ENCODE measurements at regions not wholly inside any gene's neighbourhood (a gene's known extent, or its start where the extent isn't known, plus 50 kb on each side); places are given as distances from the start of the nearest gene placed in this dataset.

DNA sequence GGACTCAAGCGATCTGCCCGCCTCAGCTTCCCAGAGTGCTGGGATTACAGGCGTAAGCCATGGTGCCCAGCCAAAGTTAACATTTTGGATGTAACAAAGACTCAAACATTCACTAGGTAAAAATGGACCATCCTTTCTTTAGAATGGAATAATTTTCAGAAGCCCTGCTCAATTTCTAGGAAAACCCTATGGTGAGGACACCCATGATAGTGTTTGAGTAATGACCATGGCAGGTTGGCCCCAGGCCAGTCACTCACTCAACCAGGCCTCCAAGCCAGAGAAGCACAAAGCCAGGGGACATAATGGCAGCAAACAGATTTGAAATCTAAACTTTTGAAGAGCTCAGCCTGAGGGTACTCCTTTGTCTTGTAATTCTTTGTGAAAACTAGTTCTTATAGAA lies 59.9 kb upstream of the GPR6 start:
- Mint-ChIP-seq H3K27ac (no peak overlapping the region), H3K9me3 (no peaks in the 10 kb centered on the region), H3K4me3 (no peak overlapping the region), H3K4me1 (ENCODE audit: low read depth) (no peaks in the 10 kb centered on the region), H3K36me3 (ENCODE audit: low read depth) (no peaks in the 10 kb centered on the region), H3K27me3 (peaks cover 4% of the 10 kb centered on the region)
- CTCF ChIA-PET: no interaction called here
- intact Hi-C loops (cut with DNase I, micrococcal nuclease): no loop called here
- DNase-seq (no peak), ATAC-seq (ENCODE audit: poor library complexity) (no peak)
- no peak overlapping the region for H3K4me3 ChIP-seq (ENCODE audit: low read length)
- no peaks in the 10 kb centered on the region for H3K9me3 ChIP-seq (ENCODE audit: control insufficient read depth in 1 of 2, insufficient read depth in 1 of 2, low read length in 2 of 2)
- POLR2A ChIA-PET: no interaction called here
- TF ChIP-seq, protein P1, sequence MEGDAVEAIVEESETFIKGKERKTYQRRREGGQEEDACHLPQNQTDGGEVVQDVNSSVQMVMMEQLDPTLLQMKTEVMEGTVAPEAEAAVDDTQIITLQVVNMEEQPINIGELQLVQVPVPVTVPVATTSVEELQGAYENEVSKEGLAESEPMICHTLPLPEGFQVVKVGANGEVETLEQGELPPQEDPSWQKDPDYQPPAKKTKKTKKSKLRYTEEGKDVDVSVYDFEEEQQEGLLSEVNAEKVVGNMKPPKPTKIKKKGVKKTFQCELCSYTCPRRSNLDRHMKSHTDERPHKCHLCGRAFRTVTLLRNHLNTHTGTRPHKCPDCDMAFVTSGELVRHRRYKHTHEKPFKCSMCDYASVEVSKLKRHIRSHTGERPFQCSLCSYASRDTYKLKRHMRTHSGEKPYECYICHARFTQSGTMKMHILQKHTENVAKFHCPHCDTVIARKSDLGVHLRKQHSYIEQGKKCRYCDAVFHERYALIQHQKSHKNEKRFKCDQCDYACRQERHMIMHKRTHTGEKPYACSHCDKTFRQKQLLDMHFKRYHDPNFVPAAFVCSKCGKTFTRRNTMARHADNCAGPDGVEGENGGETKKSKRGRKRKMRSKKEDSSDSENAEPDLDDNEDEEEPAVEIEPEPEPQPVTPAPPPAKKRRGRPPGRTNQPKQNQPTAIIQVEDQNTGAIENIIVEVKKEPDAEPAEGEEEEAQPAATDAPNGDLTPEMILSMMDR (IDR thresholded peaks at IDR 0.05): no peak
- H3K4me1 ChIP-seq (ENCODE audit: insufficient read depth, low read length): no peaks in the 10 kb centered on the region
- no peak overlapping the region for H3K27ac ChIP-seq (ENCODE audit: low read depth in 1 of 2, low read length in 2 of 2)
- H3K36me3 ChIP-seq (ENCODE audit: insufficient read depth, low read length): no peaks in the 10 kb centered on the region
- H3K27me3 ChIP-seq (ENCODE audit: control insufficient read depth in 1 of 2, insufficient read depth in 2 of 2, low read length in 2 of 2): peaks cover 0 to 8% of the 10 kb centered on the region in 2 experiments

DNA sequence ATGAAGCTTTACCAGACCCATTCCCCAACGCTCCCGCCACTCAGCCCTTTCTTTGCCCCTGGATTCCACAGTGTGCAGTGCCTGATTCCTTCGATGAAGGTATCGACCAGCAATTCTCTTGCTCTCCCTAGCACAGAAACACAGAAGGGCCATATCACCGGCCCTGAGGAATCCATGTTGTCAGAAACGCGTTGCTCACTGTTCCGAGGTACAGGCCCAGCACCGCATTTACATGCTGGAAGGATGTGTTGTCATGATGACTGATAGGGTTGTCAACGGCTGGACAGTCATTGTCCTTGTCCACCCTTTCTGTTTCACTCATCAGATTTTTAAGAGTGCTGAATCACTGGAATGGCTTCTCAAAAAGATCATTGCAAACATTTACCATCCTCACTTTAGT lies 57.2 kb upstream of the GPR6 start:
- no peaks in the 10 kb centered on the region for H3K4me1 Mint-ChIP-seq (ENCODE audit: low read depth)
- no peaks in the 10 kb centered on the region for H3K36me3 Mint-ChIP-seq (ENCODE audit: low read depth)
- no peaks in the 10 kb centered on the region for H3K9me3 Mint-ChIP-seq
- H3K4me1 ChIP-seq (ENCODE audit: insufficient read depth, low read length): no peaks in the 10 kb centered on the region
- H3K36me3 ChIP-seq (ENCODE audit: insufficient read depth, low read length): no peaks in the 10 kb centered on the region
- CTCF ChIA-PET: no interaction called here
- no peak overlapping the region for H3K27ac ChIP-seq (ENCODE audit: low read depth in 1 of 2, low read length in 2 of 2)
- no peak overlapping the region for H3K27ac Mint-ChIP-seq
- H3K27me3 Mint-ChIP-seq: peaks cover 15% of the 10 kb centered on the region
- no peak overlapping the region for H3K4me3 Mint-ChIP-seq
- H3K27me3 ChIP-seq (ENCODE audit: control insufficient read depth in 1 of 2, insufficient read depth in 2 of 2, low read length in 2 of 2): peaks cover 0 to 8% of the 10 kb centered on the region in 2 experiments
- POLR2A ChIA-PET: no interaction called here
- TF ChIP-seq, protein P1 (IDR thresholded peaks at IDR 0.05): no peak
- no peaks in the 10 kb centered on the region for H3K9me3 ChIP-seq (ENCODE audit: control insufficient read depth in 1 of 2, insufficient read depth in 1 of 2, low read length in 2 of 2)
- no peak for ATAC-seq (ENCODE audit: poor library complexity)
- H3K4me3 ChIP-seq (ENCODE audit: low read length): no peak overlapping the region
- no peak for DNase-seq
- intact Hi-C loops (cut with DNase I, micrococcal nuclease): no loop called here

DNA sequence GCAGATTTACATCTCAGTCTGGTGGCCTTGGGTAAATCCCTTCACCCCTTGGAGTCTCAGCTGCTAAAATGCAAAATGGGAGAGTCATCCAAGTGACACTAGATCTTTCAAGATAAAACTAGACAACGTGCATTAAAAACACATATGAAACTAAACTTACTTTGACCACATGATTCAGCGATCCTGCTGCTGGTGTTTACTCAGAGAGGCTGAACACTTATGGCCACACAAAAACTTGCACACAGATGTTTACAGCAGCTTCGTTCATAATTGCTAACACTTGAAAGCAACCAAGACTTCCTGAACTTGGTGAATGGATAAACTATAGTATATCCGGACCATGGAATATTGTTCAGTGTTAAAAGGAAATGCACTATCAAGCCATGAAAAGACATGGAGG lies 55.3 kb upstream of the GPR6 start:
- TF ChIP-seq, protein P1 (IDR thresholded peaks at IDR 0.05): no peak
- DNase-seq: no peak
- Mint-ChIP-seq H3K4me3 (no peak overlapping the region), H3K4me1 (ENCODE audit: low read depth) (no peaks in the 10 kb centered on the region), H3K36me3 (ENCODE audit: low read depth) (no peaks in the 10 kb centered on the region), H3K27ac (no peak overlapping the region), H3K9me3 (no peaks in the 10 kb centered on the region), H3K27me3 (peaks cover 15% of the 10 kb centered on the region)
- no peaks in the 10 kb centered on the region for H3K4me1 ChIP-seq (ENCODE audit: insufficient read depth, low read length)
- no peaks in the 10 kb centered on the region for H3K9me3 ChIP-seq (ENCODE audit: control insufficient read depth in 1 of 2, insufficient read depth in 1 of 2, low read length in 2 of 2)
- no peaks in the 10 kb centered on the region for H3K36me3 ChIP-seq (ENCODE audit: insufficient read depth, low read length)
- ChIA-PET POLR2A (no interaction called here), CTCF (no interaction called here)
- intact Hi-C loops (cut with DNase I, micrococcal nuclease): no loop called here
- H3K27me3 ChIP-seq (ENCODE audit: control insufficient read depth in 1 of 2, insufficient read depth in 2 of 2, low read length in 2 of 2): peaks cover 0 to 5% of the 10 kb centered on the region in 2 experiments
- H3K4me3 ChIP-seq (ENCODE audit: low read length): no peak overlapping the region
- no peak for ATAC-seq (ENCODE audit: poor library complexity)
- H3K27ac ChIP-seq (ENCODE audit: low read depth in 1 of 2, low read length in 2 of 2): no peak overlapping the region

Data from CD4-positive, alpha-beta T cell (primary cell).